ENCODE measurements at regions not wholly inside any gene's neighbourhood (a gene's known extent, or its start where the extent isn't known, plus 50 kb on each side); places are given as distances from the start of the nearest gene placed in this dataset.

GRCh38 chr4:125676583-125676982 is 361.8 kb downstream of the FAT4 start:
- DNase-seq (ENCODE audit: low read depth, low spot score) = no peak
- H3K27ac ChIP-seq = no peak overlapping the region

- no peak for DNase-seq (ENCODE audit: low read depth, low spot score)
- no peak overlapping the region for H3K27ac ChIP-seq
Observed at GRCh38 chr4:125677665-125678307, 363.0 kb downstream of the FAT4 start.

- DNase-seq (ENCODE audit: low read depth, low spot score) = no peak
- H3K27ac ChIP-seq = no peak overlapping the region
Observed at GRCh38 chr4:125679989-125680388, 365.2 kb downstream of the FAT4 start.

GRCh38 chr4:125681240-125681639 is 366.5 kb downstream of the FAT4 start:
- no peak overlapping the region for H3K27ac ChIP-seq
- no peak for DNase-seq (ENCODE audit: low read depth, low spot score)

- no peak overlapping the region for H3K27ac ChIP-seq
- no peak for DNase-seq (ENCODE audit: low read depth, low spot score)
Observed at GRCh38 chr4:125682730-125683129, 368.0 kb downstream of the FAT4 start.

GRCh38 chr4:125688841-125689240 is 374.1 kb downstream of the FAT4 start:
- no peak overlapping the region for H3K27ac ChIP-seq
- DNase-seq (ENCODE audit: low read depth, low spot score) = no peak

GRCh38 chr4:125689805-125690204 is 375.1 kb downstream of the FAT4 start:
- no peak overlapping the region for H3K27ac ChIP-seq
- no peak for DNase-seq (ENCODE audit: low read depth, low spot score)

- DNase-seq (ENCODE audit: low read depth, low spot score) = no peak
- H3K27ac ChIP-seq = no peak overlapping the region
Observed at GRCh38 chr4:125693228-125693627, 378.5 kb downstream of the FAT4 start.

GRCh38 chr4:125702406-125702805 is 387.7 kb downstream of the FAT4 start:
- no peak for DNase-seq (ENCODE audit: low read depth, low spot score)
- H3K27ac ChIP-seq = no peak overlapping the region

GRCh38 chr4:125703443-125703842 is 388.7 kb downstream of the FAT4 start:
- no peak overlapping the region for H3K27ac ChIP-seq
- no peak for DNase-seq (ENCODE audit: low read depth, low spot score)

- no peak overlapping the region for H3K27ac ChIP-seq
- DNase-seq (ENCODE audit: low read depth, low spot score) = no peak
Observed at GRCh38 chr4:125704726-125705125, 390.0 kb downstream of the FAT4 start.

- H3K27ac ChIP-seq = no peak overlapping the region
- DNase-seq (ENCODE audit: low read depth, low spot score) = no peak
Observed at GRCh38 chr4:125705681-125706080, 390.9 kb downstream of the FAT4 start.

GRCh38 chr4:125707397-125707796 is 392.6 kb downstream of the FAT4 start:
- DNase-seq (ENCODE audit: low read depth, low spot score) = no peak
- no peak overlapping the region for H3K27ac ChIP-seq

- no peak overlapping the region for H3K27ac ChIP-seq
- no peak for DNase-seq (ENCODE audit: low read depth, low spot score)
Observed at GRCh38 chr4:125710766-125711165, 396.0 kb downstream of the FAT4 start.

- DNase-seq (ENCODE audit: low read depth, low spot score) = no peak
- H3K27ac ChIP-seq = no peak overlapping the region
Observed at GRCh38 chr4:125714049-125714448, 399.3 kb downstream of the FAT4 start.

- DNase-seq (ENCODE audit: low read depth, low spot score) = no peak
- H3K27ac ChIP-seq = no peak overlapping the region
Observed at GRCh38 chr4:125714845-125715244, 400.1 kb downstream of the FAT4 start.

- no peak overlapping the region for H3K27ac ChIP-seq
- DNase-seq (ENCODE audit: low read depth, low spot score) = peak; percentile 20
Observed at GRCh38 chr4:125719987-125720386, 405.2 kb downstream of the FAT4 start.

- no peak overlapping the region for H3K27ac ChIP-seq
- DNase-seq (ENCODE audit: low read depth, low spot score) = no peak
Observed at GRCh38 chr4:125722009-125722408, 407.3 kb downstream of the FAT4 start.

- H3K27ac ChIP-seq = no peak overlapping the region
- DNase-seq (ENCODE audit: low read depth, low spot score) = no peak
Observed at GRCh38 chr4:125725957-125726525, 411.3 kb downstream of the FAT4 start.

- DNase-seq (ENCODE audit: low read depth, low spot score) = no peak
- peak overlapping the region; percentile 91 for H3K27ac ChIP-seq
Observed at GRCh38 chr4:125727931-125728330, 413.2 kb downstream of the FAT4 start.

GRCh38 chr4:125728568-125728967 is 413.8 kb downstream of the FAT4 start:
- peak; percentile 91 for DNase-seq (ENCODE audit: low read depth, low spot score)
- H3K27ac ChIP-seq = peak overlapping the region; percentile 91

GRCh38 chr4:125729171-125729570 is 414.4 kb downstream of the FAT4 start:
- DNase-seq (ENCODE audit: low read depth, low spot score) = no peak
- H3K27ac ChIP-seq = peak overlapping the region; percentile 91
